GM19395 (cell line): ENCODE measurements at regions not wholly inside any gene's neighbourhood (a gene's known extent, or its start where the extent isn't known, plus 50 kb on each side); places are given as distances from the start of the nearest gene placed in this dataset.

ENCODE experiments used
- ATAC-seq: cut with Tn5 transposase; IDR thresholded peaks from one replicate; pipeline ENCODE4 v1.9.1; 2021; ENCODE audit warnings: mild to moderate bottlenecking, moderate library complexity; ENCODE audit not compliant: unreplicated experiment

DNA sequence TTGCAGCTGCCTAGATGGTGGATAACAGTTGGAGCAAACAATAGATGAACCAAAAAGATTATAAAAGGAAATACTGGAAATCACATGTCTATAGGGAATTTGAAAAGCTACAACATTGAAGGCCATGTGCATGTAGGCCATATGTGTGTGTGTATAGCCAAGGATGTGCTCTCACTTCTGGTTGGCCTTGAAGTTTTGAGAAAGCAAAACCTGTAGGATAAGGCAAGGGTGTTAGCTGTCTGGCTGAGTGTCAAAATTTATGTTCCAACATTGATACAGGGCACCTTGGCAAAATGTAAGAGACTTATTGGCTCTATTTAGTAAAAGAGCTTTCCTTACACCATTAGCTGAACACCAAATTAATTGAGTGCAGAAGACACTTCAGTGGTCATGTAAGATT is 1723.6 kb upstream of the PCDH20 start:
- no peak for ATAC-seq

DNA sequence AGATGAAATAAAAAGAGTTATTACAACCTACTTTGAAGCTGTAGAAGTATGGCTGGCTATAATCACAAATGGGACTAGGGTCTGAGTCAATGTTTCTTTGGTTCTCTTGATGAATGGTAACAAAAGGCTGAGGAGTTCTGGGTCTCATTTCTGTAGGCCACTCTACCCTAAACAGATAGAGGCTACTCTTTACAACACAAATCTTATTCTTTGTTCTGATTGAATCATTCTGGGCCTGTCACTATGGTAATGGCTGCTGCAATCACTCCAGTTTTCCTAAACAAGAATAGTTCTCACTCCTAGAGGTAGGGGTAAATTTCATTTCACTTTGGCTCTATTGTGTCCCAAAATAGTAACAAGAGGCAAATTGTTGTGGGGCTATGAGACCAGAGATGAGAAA is 1714.3 kb upstream of the PCDH20 start:
- no peak for ATAC-seq

DNA sequence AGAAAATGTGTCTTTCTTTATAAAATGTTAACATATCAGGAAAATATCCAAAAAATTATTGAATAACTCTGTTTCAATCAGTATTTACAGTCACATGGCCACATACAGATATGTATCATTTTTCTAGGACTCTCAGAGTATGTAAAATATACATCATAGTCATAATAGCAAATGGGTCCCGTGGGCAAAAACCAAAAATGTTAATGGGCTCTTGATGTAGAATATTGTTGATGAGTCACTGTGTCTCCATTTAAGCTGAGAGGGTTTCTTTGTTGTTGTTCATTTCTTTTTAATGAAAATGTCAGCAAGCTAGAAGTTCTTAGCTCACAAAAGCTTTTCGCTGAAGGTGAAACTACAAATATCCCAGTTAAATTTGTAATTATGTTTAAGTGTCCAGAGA is 1713.1 kb upstream of the PCDH20 start:
- no peak for ATAC-seq

DNA sequence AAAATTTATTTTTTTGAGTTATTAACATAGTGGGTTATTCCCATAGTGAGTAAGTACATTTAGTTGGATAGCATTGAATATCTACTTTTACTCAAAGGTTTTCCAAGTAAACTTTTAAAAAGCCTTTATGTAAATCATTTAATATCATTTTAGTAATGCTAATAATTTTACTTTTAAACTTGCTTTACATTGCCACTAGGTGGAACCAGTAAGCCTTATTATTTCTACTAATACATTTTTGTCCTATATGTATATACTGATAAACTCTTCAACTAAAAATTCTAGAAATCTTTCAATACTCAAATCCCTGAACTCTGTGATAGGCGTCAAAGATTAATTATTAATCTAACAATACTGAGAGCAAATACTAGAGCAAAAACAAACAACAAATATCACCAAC is 1709.2 kb upstream of the PCDH20 start:
- no peak for ATAC-seq

DNA sequence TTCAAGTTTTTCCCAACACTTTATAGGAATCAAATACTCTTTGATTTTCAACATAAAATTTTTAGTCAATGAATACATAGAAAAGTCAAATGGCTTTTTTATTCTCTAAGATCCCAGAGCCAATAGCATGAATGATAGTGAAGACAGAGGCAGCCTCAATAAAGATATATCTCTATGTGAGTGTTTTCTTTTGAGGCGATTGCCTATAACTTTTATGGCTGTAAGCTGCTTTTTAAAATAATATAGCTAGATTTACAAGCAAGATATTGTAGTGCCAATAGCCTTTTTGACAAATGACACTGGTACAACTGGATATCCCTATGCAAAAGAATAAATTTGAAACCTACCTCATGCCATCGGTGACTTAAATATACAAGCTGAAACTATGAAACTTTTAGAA is 1705.2 kb upstream of the PCDH20 start:
- no peak for ATAC-seq

DNA sequence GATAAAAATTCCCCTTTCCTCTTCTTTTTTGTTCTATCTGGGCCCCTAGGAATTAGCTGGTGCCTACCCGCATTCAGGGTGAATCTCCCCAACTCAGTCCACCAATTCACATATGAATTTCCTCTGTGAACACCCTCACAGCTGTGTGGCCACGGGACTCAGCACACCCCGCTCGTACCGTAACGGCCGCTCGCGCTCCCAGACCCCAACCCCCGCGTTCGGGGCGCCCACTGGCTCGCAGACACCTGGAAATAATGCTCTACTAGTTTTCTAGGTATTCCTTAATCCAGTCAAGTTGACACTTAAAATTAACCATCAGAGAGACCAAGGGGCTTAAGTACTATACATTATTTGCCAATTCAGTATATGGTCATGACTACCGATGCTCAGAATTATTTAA is 1702.1 kb upstream of the PCDH20 start:
- ATAC-seq, result no peak

DNA sequence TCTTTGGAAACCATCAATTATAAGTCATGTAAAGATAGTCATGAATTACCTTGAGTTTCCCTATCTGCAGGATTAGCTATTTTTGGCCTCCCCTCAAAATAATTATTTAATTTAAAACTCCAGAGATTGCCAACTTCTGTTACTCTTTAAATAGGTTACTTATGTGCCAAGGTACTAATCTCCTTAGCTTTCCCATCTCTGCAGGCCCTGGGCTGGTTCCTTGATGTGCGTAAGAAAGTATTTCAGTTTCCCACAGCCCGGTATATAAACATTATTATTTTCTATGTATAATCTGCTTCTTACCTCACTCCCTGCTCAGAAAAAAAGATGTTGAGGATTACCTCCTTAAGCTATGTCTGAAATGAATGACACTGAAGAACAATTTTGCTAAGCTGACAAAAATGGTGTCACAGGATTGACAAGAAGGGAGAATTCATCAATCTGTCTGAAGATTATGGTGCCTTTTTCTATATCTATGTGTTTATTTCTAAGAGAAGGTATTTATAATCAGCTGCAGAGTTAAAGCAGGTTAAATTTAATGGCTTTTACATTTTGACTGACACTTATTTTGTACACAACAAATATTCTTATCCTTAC is 1697.2 kb upstream of the PCDH20 start:
- no peak for ATAC-seq

DNA sequence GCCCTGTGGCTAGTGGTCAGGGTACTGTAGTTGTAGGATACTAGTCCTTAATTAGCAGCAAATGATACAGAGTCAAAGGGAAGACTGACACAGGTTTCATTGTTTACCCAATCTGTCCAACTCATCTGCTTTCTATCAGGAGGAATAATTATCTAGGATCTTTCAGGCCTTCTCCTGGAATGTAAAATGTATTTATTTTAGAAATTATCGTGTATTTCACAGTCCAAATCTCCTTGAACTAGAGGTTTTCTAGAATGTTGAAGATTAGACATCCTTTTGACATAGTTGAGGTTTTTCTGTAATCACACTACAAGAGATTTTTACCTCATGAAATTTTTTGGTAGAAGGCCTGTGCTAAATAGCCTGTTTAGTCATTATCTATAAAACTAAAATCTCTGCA is 1694.8 kb upstream of the PCDH20 start:
- ATAC-seq, result no peak

DNA sequence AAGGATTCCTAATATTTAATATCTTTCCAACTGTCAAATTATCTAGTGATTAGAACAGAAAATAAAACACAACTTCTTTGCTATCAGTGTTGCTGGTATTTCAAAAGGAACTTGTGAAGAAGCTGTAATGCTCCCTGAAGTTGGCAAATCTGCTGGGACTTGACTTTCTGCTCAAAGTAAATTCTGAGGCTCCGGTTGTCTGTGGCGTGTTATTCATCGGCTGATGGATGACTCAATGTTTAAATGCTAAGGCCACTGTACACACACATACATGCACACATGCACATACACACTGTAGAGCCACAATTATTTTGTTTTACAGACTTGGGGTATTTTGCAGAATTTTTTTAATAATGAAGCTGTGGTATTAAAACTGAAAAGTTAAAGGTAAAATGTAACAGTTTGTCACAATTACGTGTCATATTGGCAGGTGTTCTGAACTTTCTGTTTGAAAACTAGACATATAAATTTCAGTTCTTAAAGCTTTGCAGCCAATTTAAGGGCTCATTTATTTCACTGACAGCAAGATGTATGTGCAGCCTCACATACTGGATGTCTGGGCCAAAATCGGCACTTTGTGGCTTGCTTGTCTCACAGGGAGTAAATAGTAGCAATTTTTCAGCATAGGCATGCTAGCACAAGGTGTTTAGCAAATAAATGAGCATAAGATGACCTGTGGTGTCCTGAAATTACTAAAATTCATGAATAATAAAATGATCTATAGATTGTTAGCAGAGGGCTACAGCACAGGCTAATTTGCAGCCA is 1691.7 kb upstream of the PCDH20 start:
- no peak for ATAC-seq

DNA sequence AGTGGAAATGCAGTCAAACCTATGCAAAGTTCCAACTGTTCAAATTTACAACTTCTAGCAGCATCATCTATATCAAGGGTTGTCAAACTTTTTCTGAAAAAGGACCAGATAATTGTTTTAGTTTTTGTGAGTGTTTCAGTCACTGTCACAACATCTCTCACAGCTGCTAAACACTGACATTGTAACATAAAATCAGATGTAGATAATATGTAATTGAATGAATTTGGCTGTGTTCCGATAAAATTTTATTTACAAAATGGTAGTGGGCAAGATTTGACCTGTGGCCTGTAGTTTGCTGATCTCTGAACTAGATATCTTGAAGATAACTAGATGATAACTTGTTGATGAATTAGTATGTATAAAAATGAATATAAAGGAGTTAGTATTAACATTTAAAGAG is 1679.1 kb upstream of the PCDH20 start:
- no peak for ATAC-seq

DNA sequence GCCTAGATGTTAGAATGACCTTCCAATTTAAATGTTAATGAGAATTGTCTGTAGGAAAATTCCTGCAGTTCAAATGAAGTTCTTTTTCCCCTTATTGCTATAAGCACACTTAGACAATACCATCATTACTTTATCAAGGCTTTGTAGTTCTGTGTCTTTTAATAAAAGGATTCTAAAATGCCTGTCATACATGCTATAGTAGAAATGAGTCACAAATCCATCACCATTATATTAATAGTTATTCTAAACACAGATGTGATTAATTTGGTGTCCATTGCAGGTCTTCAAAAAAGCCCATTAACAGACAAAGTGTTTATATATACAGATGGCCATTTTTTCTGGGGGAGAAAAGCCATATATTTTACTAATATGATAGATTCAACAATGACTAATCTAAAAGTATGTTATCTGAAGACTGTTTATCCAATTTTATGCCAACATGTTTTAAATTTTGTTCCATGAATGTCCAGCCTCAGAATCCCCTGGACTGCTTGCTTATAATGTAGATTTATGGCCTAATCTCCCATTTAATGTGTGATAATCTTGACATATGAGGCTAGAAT is 1678.3 kb upstream of the PCDH20 start:
- no peak for ATAC-seq

DNA sequence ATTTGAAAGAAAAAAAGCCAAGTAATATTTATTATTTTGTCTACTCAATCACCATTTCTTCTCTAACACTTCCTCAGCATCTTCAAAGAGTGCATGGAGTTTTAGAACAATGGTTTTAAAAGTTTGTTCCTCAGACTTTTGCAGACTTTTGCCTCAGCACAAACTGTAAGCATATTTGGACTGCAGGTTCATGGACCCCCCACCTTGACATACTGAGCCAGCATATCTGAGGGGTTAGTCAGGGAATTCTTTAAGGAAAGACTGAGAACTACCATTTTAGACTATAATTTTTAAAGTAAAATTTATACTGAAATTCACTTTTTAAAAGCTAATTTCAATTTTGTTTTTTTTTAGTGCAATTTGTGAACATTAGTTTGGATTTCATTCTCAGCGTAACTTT is 1676.8 kb upstream of the PCDH20 start:
- ATAC-seq, result no peak

DNA sequence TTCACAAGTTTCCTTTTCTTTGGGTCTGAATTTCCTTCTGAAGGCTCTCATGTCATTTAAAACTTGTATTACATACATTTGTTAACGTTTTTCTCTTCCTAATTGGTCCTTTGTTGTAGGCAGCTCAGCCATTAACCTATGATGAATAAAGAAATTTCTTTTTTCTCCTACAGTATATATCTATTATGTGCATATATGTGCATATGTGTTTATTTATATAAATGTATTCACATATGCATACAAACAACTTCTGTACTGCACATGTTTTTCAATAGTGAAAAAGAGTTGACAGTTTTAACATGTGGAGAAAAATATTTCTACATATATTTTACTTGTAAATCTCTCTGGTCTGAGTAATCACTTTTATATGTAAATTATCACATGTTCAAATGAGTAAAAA is 1674.9 kb upstream of the PCDH20 start:
- no peak for ATAC-seq

DNA sequence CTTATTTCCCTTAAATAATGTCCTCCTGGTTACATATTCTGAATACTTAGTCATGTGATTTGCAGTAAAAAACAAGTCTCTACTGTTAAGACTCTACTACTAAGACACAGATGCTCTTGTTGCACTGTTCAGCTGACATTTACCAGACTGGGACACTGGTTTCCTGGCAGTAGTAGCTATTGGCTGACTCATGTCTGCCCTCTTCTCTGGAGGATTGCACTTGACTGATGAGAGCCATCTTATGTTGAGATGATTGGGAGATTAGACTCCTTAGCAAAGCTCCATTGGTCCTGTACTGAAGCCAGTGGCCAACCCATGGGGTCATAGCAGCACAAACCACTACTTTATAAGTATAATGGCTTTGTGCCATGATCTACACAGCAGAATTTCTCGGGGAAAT is 1672.6 kb upstream of the PCDH20 start:
- ATAC-seq, result no peak

DNA sequence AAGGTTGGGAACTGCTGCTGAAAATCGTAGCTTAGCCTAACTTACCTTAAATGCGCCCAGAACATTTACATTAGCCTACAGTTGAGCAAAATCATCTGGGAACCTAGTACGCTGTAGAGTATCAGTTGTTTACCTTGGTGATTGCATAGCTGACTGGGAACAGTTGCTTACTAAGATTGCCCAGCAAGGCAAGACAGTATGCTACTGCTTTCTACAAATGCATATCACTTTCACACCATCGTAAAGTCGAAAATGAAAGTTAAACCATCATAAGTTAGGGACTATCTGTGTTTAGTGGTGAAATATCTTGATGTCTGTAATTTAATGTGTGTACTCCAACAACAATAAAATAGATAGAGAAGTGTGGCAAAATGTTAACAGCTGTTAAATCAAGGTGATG is 1670.6 kb upstream of the PCDH20 start:
- no peak for ATAC-seq

DNA sequence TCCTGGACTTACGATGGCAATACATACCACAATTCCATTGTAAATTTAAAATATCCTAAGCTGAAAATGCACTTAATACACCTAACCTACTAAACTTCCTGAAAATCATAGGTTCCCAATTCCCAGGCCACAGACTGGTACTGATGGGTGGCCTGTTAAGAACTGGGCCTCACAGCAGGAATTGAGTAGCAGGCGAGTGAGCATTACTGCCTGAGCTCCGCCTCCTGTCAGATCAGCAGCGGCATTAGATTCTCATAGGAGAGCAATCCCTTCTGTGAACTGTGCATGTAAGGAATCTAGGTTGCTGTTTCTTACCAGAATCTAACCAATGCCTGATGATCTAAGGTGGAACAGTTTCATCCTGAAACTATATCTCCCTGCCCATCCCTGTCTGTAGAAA is 1670.2 kb upstream of the PCDH20 start:
- ATAC-seq, result no peak

DNA sequence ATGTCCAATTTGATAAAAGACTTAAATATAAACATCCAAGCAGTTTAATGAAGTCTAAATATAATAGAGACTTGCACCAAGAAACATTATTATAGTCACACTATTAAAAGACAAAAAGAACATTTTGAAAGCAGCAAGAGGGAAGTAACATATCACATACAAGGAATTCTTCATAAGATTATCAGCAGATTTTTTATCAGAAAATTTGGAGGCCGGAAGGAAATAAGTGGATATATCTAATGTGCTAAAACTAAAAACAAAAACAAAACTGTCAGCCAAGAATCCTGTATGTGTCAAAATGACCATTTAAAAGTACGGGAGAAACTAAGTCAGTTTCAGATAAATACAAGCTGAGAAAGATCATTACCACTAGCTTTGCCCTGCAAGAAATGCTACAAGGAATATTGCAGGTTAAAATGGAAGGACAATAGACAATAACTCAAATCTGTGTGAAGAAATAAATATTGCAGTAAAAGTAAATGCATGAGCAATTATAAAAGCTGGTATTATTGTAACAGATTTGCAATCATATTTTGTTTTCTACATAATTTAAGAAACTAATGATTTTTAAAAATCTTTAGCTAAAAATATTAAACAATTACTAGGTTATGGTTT is 1665.9 kb upstream of the PCDH20 start:
- no peak for ATAC-seq

DNA sequence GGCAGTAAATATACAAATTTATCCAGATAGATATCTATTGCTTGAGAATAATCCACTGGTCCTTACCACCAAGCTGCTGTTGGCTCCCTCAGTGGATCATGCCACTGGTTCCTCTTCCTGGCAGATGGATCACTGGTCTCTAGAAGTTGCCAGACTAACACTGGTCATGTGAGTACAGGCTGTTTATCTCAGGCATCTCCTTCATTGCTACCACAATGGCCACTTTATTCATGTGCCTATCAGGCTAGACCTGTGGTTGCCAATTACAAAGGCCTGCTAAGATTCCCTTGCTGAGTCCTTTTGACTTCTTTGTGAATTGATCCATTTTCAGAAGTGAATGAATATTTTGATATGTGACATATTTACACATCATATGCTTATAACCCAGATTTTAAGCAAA is 1659.5 kb upstream of the PCDH20 start:
- no peak for ATAC-seq

DNA sequence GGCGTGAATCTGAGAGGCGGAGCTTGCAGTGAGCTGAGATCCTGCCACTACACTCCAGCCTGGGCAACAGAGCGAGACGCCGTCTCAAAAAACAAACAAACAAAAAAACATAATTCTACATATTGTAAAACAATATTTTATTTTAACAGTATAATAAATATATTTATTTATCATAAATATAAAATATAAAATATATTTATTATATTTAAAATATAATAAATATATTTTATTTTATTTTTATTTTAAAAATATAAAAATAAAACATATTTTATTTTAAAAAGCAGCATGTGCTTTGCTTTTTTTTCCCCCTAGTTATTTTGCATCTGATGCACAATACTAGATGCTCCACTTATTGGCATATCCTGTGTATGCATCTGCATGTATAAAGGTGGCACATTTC is 1634.6 kb upstream of the PCDH20 start:
- no peak for ATAC-seq

DNA sequence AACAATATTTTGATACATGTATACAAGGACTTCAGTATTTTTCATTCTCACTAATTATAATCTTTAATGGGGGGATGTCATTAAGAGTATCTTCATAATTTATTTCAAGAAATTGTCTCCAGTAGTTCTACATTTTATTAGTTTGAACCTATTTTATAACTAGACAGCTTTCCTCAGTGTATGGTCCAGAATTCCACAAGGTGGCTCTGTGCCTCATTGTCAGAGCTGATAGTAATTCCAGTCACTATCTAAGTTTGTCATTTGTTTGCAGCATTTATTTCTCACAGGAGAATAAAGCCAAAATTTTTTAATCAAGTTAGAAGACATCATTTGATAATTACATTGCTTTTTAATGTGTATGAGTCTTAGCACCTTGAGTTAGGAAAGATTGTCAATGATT is 1633.0 kb upstream of the PCDH20 start:
- no peak for ATAC-seq

DNA sequence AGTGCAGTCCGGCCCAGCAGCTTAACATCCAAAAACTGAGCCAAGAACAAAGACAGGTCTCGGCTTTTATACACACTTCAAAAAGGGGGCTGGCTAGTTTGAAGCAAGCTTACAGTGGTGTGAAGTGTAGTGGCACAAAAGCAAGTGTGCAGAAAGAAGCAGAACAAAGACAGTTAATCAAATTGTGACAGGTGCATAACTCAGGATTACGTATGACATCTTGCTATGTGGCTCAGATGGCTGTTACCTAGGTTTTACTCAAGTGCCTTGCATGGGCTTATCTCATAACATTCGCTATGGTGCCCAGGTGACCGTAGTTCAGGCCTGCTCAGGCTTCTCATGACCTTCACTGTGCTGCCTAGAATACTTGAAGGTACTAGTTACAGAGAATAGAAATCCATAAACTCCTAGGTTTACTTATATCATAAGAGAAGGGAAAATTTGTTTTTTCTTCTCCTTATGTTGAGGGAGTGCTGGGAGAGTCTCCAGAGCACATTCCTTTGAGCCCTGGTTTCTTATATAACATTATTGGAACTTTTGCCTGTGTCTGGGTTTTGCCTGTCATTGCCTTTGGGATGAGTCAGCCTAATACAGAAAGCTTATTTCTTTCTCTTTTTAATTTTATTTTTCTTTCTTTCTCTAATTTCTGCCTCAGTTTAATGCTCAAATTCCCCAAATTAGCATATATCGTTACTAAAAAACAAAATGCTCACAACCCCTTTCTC is 1629.1 kb upstream of the PCDH20 start:
- no peak for ATAC-seq

DNA sequence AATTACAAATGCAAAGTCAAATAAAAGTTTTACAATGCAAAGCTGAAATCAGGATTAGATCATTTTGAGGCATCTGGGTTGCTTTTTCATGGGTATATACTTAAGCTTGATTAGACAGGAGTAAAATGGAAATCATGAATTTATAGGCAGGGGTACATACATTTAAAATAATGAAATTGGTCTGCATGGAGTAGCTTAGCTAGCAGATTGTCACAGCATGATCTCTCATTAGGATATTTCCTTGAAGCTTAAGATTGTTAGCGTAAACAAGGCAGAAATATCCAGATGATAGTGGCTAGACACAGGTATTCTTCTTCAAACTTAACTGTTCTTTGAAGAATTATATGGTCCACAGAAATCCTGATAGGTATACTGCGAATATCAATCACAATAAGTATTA is 1627.0 kb upstream of the PCDH20 start:
- no peak for ATAC-seq
